NCI-H82 treated with DMSO at 0.1 percent for 48 hours (cell line): ENCODE measurements at regions not wholly inside any gene's neighbourhood (a gene's known extent, or its start where the extent isn't known, plus 50 kb on each side); places are given as distances from the start of the nearest gene placed in this dataset.

Experiments used
- DNase-seq: peaks from one replicate; lab custom pipeline; 2025; ENCODE audit not compliant: unreplicated experiment; lab: John Stamatoyannopoulos, UW

GRCh38 chr21:35245879-35246278, 196.8 kb upstream of the RUNX1 start:
- DNase-seq, result no peak

DNA sequence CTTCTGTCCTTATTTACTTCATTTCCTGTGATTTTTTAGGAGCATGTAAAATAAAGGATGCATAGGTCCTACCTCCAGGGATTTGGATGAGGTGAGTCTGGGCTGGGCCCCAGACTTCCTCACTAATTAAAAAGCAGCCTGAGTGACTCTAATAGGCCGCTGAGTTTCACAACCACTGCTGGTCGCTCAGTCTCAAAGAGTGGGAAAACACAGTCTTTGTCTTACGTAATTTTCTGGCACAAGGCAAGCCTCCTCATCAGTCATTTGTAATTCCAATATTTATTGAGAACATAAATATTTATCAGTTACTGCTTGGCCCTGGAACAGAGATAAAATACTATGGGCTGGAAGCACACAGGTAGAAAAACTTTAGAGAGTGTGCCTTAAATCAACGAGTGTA, 195.4 kb upstream of the RUNX1 start:
- no peak for DNase-seq

DNA sequence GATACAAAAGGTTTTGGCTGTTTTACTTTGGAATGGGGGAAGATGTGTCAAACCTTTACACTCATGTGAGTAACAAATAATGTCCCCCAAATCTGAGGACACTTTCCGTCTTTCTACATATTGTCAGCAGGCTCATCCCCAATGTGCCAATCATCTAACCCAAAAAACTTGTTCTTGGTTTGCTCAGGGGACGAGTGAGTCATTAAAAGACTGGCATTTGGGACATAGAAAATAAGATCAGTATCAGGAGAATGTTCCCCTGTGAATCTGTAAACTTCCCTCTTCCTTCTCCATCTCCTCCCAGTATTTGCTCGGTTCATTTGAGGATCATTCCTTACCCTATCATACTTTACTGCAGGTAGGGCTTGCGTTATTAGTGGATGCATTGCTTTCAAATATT, 194.1 kb upstream of the RUNX1 start:
- DNase-seq, result no peak

DNA sequence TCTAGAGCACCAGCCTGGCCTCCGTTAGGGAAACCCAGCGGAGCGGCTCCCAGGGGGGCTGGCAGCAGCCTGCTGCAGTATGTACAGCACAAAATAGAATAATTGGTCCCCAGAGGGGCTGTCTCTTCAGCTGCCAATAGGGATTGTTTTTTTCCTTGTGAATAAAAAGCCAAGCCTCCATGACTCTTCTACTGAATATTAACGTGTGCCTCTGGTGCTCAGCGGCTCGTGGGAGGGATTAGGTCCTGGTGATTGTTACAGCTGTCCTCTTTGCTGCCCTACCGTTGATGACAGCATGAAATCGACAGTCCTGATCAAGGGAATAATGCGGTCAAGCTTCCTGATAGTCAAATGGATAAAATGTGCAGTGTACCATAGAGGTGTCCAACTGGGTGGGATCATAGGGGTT, 190.7 kb upstream of the RUNX1 start:
- peak; percentile 39 for DNase-seq

GRCh38 chr21:35238119-35238518, 189.0 kb upstream of the RUNX1 start:
- no peak for DNase-seq

DNA sequence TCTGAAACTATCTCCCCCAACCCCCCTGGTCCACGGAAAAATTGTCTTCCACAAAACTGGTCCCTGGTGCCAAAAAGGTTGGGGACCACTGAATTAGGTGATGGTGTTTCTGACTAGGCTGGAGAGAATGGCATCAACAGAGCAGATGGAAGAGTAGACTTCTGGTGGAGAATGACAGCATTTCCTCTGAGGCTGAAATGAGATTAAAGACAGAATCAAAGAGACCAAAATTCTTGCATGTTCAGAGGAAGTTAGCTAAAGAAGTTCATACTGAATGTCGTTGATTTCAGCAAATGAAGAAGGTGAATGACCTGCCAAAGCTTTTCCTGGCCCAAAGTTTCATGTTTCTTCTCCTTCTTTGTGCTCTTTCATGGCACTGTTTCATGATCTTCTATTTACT, 188.2 kb upstream of the RUNX1 start:
- no peak for DNase-seq

DNA sequence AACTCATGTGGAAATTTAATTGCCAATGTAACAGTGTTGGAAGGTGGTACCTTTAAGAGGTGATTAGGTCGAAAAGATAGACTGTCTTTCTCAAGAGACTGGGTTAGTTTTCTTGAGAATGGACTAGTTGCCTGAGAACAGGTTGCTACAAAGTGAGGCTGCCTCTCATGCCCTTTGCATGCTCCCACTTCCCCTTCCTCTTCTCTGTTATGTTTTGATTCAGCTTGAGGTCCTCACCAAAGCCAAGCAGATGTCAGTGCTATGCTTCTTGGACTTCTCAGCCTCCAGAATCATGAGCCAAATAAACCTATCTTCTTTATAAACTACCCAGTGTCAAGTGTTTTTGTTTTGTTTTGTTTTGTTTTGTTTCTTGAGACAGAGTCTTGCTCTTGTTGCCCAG, 187.0 kb upstream of the RUNX1 start:
- no peak for DNase-seq

GRCh38 chr21:35234725-35235124, 185.6 kb upstream of the RUNX1 start:
- DNase-seq, result no peak

GRCh38 chr21:35233756-35234155, 184.7 kb upstream of the RUNX1 start:
- no peak for DNase-seq

DNA sequence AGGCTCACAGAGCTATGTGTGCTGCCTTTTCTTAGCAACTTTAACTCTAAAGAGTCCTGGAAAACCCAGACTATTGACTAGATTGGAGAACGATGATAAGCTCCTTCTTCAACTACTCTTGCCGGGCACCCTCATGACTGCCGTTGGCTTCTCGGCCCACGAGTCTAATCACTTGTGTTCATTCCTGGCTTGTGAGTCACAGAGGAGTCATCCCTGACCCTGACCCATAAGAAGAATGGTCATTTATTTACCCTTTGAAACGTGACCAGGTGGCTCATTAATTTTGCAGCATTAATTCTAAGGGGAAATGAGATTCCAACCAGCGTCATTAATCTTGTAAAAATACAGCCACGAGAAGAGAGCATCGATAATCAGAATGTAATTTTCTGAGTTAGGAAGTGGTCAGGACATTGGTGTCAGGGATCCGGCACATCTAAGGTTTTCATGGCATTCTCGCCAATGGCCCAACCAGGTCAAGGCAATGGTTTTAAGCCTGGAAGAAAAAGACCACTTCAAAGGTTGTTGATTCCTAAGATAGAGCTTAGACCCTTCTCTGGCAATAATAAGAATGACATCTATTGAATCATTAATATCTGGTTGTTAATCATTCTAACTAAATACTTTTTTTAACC, 183.6 kb upstream of the RUNX1 start:
- DNase-seq, result no peak

DNA sequence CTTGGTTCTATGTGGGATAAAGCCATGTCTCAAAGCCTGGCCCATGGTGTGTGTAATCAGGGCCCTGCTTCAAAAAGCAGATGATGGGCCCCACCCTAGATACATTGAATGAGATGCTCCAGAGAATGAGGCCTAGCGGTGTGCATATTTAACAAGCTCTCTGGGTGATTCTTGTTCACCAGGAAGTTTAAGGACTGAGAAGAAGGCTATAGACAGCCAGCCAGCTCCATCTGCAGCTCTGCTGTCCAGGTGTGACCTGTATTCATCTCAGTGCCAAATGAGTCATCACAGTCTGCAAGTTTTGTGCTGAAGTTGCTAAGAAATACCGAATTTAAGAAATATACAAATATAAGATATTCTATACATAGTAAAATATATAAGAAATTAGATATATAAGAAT, 182.0 kb upstream of the RUNX1 start:
- DNase-seq, result no peak

DNA sequence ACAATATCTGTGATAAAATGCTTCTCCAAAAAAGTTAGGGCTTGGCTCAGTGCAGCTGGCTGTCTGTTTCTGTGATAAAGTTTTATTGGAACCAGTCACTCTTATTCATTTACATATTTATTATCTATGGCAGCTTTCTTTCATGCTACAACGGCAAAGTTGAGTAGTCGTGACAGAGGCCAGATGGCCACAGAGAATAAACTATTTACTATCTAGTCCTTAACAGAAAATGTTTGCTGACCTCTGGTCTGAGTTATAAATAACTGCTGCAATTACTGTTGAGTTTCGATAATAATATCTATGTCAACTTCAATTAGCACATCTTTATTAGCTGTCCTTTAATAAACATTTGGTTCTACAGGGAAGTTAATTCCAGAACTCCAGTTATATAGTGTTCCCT, 180.2 kb upstream of the RUNX1 start:
- no peak for DNase-seq

DNA sequence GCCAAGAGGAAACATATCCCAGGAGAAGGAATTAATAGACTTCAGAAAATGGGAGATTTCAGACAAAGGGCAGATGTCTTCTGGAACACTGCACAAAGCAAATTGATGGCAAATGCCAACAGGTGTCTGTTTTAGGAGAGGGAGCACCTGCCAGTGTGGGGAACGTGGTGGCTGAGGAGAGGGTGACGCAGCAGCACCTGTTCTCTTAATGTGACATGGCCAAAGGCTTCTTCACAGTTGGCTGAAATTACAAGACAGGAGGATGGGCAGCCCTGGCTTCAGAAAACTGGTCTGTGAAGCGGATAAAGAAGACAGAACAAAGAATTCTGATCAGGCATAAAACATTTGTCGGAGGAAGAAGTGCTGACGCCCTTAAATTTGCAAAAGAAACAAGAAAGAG, 178.7 kb upstream of the RUNX1 start:
- DNase-seq, result no peak

- DNase-seq, result no peak
Measured at GRCh38 chr21:35226968-35227744, 178.1 kb upstream of the RUNX1 start.

- no peak for DNase-seq
Measured at GRCh38 chr21:35226328-35226727, 177.2 kb upstream of the RUNX1 start.

- DNase-seq, result no peak
Measured at GRCh38 chr21:35225573-35225972, 176.5 kb upstream of the RUNX1 start.

DNA sequence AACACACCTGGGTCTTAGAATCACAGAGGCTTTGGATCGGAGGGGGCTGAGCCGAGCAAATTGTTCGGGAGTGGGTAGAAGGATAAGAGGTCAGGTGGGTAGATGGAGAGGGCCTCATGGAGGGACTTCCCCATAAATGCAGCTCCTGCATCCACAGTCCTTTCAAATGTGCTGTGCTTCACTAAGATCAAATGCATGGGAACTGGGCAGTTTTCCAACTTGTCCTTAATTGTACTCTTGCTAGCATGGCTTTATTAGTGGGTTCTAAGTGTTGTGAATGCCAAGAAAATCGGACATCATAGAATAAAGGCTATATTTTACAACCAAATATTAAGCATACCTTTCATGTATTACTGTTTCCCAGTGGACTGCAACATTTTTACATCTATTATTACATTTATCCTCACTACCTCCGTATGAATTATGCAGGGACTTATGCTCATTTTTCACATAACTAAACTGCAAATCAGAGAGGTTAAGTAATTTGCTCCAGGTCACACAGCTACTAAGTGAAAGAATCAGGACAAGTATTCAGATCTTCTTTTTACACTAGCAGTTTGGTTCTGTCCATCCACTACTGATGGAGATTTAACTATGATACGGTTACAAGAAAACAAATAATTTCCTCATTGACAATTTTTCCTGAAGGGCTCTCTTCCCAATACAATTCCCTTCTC, 174.5 kb upstream of the RUNX1 start:
- DNase-seq, result no peak

- no peak for DNase-seq
Measured at GRCh38 chr21:35222541-35222941, 173.4 kb upstream of the RUNX1 start.

DNA sequence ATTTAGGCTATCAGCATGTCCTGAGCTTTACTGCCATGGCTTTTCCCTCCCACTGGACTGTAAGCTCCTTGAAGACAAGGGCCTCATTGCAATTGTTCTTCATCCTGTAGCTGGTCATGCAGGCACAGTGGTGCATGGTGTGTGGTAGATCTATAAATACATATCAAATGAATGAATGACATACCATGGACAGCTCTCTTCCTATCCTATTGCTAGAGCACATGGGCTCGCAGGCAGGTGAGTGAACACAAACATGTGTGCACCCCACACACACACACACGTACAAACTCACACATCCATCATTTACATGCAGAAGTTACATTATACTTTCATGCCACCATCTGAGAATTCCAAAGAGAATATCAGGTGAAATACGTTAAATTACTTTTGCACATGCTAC, 172.9 kb upstream of the RUNX1 start:
- no peak for DNase-seq

GRCh38 chr21:35220301-35220700, 171.2 kb upstream of the RUNX1 start:
- no peak for DNase-seq

DNA sequence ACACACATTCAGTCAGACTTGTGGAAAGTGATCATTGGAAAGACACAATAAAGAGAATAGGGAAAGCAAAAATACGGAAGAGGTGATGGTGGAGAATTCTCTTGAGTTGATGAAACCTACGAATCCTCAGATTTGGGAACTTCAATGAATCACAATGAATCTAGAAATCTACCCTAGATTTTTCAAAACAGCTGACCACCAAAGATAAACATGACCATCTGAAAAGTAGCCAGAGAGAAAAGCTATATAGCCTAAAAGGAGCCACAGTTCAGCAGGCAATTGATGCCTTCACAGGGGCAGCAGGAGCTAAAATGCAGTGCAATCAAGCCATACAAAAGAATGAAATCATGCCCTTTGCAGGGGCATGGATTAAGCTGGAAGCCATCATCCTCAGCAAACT, 170.6 kb upstream of the RUNX1 start:
- DNase-seq, result no peak

DNA sequence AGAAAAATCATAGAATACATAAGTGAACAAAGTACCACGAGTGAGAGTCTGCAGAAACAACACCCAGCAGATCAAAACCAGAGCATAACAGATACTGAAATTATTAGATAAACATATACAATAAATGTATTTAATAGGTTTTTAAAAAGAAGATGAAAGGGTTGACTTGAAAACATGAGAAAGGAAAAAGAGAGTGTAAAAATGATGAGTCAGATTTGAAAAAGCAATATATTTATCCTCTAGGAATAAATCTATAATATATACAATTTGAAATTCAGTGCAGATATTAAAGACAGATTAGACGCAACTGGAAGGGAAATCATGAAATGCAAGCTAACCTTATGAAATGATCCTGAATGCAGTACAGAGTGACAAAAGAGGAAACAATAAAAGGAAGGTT, 170.2 kb upstream of the RUNX1 start:
- DNase-seq, result no peak
